ENCODE measurements at regions not wholly inside any gene's neighbourhood (a gene's known extent, or its start where the extent isn't known, plus 50 kb on each side); places are given as distances from the start of the nearest gene placed in this dataset.

GRCh38 chr10:53749439-53749838 is 976.9 kb upstream of the MBL2 start:
- no peaks in the 10 kb centered on the region for H3K79me2 ChIP-seq (ENCODE audit: low read depth)
- no peak for DNase-seq (ENCODE audit: low spot score)
- H3K9me3 ChIP-seq (ENCODE audit: low read depth) = no peaks in the 10 kb centered on the region
- H3K27me3 ChIP-seq = no peaks in the 10 kb centered on the region
- Mint-ChIP-seq H3K36me3 (no peaks in the 10 kb centered on the region), H3K4me1 (no peaks in the 10 kb centered on the region), H3K9me3 (peaks cover 3% of the 10 kb centered on the region), H3K27me3 (ENCODE audit: insufficient read depth, low read depth) (no peaks in the 10 kb centered on the region), H3K27ac (no peak overlapping the region), H3K4me3 (no peak overlapping the region)
- no peak overlapping the region for H3K4me2 ChIP-seq
- H3K4me3 ChIP-seq = no peak overlapping the region
- H3F3A ChIP-seq (ENCODE audit: low read depth) = no peaks in the 10 kb centered on the region
- TF ChIP-seq EZH2phosphoT487 (IDR thresholded peaks at IDR 0.05) = no peak
- no peak for TF ChIP-seq EZH2 (IDR thresholded peaks at IDR 0.05)
- TF ChIP-seq CTCF (IDR thresholded peaks at IDR 0.05) = no peak
- peaks cover 3% of the 10 kb centered on the region for H3K36me3 ChIP-seq
- H4K20me1 ChIP-seq (ENCODE audit: low read depth) = no peaks in the 10 kb centered on the region
- H3K9ac ChIP-seq = no peak overlapping the region
- no peak overlapping the region for H2AFZ ChIP-seq (replicated peaks)
- no peaks in the 10 kb centered on the region for H3K4me1 ChIP-seq
- no peak overlapping the region for H3K27ac ChIP-seq

- H4K20me1 ChIP-seq (ENCODE audit: low read depth) = no peaks in the 10 kb centered on the region
- H3K9ac ChIP-seq = no peak overlapping the region
- H3F3A ChIP-seq (ENCODE audit: low read depth) = no peaks in the 10 kb centered on the region
- no peak overlapping the region for H3K4me2 ChIP-seq
- no peak overlapping the region for H2AFZ ChIP-seq (replicated peaks)
- TF ChIP-seq EZH2phosphoT487 (IDR thresholded peaks at IDR 0.05) (no peak), EZH2 (IDR thresholded peaks at IDR 0.05) (no peak), CTCF (IDR thresholded peaks at IDR 0.05) (no peak)
- H3K36me3 ChIP-seq = peaks cover 3% of the 10 kb centered on the region
- H3K79me2 ChIP-seq (ENCODE audit: low read depth) = no peaks in the 10 kb centered on the region
- Mint-ChIP-seq H3K36me3 (no peaks in the 10 kb centered on the region), H3K4me3 (no peak overlapping the region), H3K27me3 (ENCODE audit: insufficient read depth, low read depth) (no peaks in the 10 kb centered on the region), H3K27ac (no peak overlapping the region), H3K4me1 (no peaks in the 10 kb centered on the region), H3K9me3 (peaks cover 3% of the 10 kb centered on the region)
- H3K27ac ChIP-seq = no peak overlapping the region
- DNase-seq (ENCODE audit: low spot score) = no peak
- H3K27me3 ChIP-seq = no peaks in the 10 kb centered on the region
- H3K4me1 ChIP-seq = no peaks in the 10 kb centered on the region
- no peak overlapping the region for H3K4me3 ChIP-seq
- no peaks in the 10 kb centered on the region for H3K9me3 ChIP-seq (ENCODE audit: low read depth)
Measured at GRCh38 chr10:53748319-53748718, 975.7 kb upstream of the MBL2 start.

- Mint-ChIP-seq H3K4me3 (no peak overlapping the region), H3K27me3 (ENCODE audit: insufficient read depth, low read depth) (no peaks in the 10 kb centered on the region), H3K4me1 (no peaks in the 10 kb centered on the region), H3K36me3 (no peaks in the 10 kb centered on the region), H3K9me3 (peaks cover 3% of the 10 kb centered on the region), H3K27ac (no peak overlapping the region)
- no peak overlapping the region for H3K27ac ChIP-seq
- H3K4me3 ChIP-seq = no peak overlapping the region
- no peaks in the 10 kb centered on the region for H3K79me2 ChIP-seq (ENCODE audit: low read depth)
- H2AFZ ChIP-seq (replicated peaks) = no peak overlapping the region
- H3F3A ChIP-seq (ENCODE audit: low read depth) = no peaks in the 10 kb centered on the region
- H3K4me2 ChIP-seq = no peak overlapping the region
- H3K36me3 ChIP-seq = peaks cover 3% of the 10 kb centered on the region
- no peaks in the 10 kb centered on the region for H3K9me3 ChIP-seq (ENCODE audit: low read depth)
- no peaks in the 10 kb centered on the region for H4K20me1 ChIP-seq (ENCODE audit: low read depth)
- TF ChIP-seq CTCF (IDR thresholded peaks at IDR 0.05) = no peak
- TF ChIP-seq EZH2phosphoT487 (IDR thresholded peaks at IDR 0.05) = no peak
- no peak for TF ChIP-seq EZH2 (IDR thresholded peaks at IDR 0.05)
- H3K27me3 ChIP-seq = no peaks in the 10 kb centered on the region
- H3K9ac ChIP-seq = no peak overlapping the region
- no peak for DNase-seq (ENCODE audit: low spot score)
- no peaks in the 10 kb centered on the region for H3K4me1 ChIP-seq
Measured at GRCh38 chr10:53744746-53745145, 972.2 kb upstream of the MBL2 start.

GRCh38 chr10:53744176-53744575 is 971.6 kb upstream of the MBL2 start:
- no peak overlapping the region for H2AFZ ChIP-seq (replicated peaks)
- no peak for DNase-seq (ENCODE audit: low spot score)

More at GRCh38 chr10:53744176-53744575, 971.6 kb upstream of the MBL2 start:
- no peak overlapping the region for H3K27ac ChIP-seq
- no peaks in the 10 kb centered on the region for H3K4me1 ChIP-seq
- H3K27me3 ChIP-seq = no peaks in the 10 kb centered on the region
- no peak overlapping the region for H3K4me3 Mint-ChIP-seq
- no peak overlapping the region for H3K4me2 ChIP-seq
- H3F3A ChIP-seq (ENCODE audit: low read depth) = no peaks in the 10 kb centered on the region
- H3K36me3 Mint-ChIP-seq = no peaks in the 10 kb centered on the region
- H3K9me3 Mint-ChIP-seq = peaks cover 2% of the 10 kb centered on the region
- no peak overlapping the region for H3K9ac ChIP-seq
- no peaks in the 10 kb centered on the region for H3K9me3 ChIP-seq (ENCODE audit: low read depth)
- peaks cover 3% of the 10 kb centered on the region for H3K36me3 ChIP-seq
- no peaks in the 10 kb centered on the region for H3K4me1 Mint-ChIP-seq
- no peaks in the 10 kb centered on the region for H4K20me1 ChIP-seq (ENCODE audit: low read depth)
- H3K79me2 ChIP-seq (ENCODE audit: low read depth) = no peaks in the 10 kb centered on the region
- no peak overlapping the region for H3K27ac Mint-ChIP-seq
- no peak overlapping the region for H3K4me3 ChIP-seq
- TF ChIP-seq EZH2 (IDR thresholded peaks at IDR 0.05) (no peak), EZH2phosphoT487 (IDR thresholded peaks at IDR 0.05) (no peak), CTCF (IDR thresholded peaks at IDR 0.05) (no peak)
- no peaks in the 10 kb centered on the region for H3K27me3 Mint-ChIP-seq (ENCODE audit: insufficient read depth, low read depth)
